ENCODE measurements at regions not wholly inside any gene's neighbourhood (a gene's known extent, or its start where the extent isn't known, plus 50 kb on each side); places are given as distances from the start of the nearest gene placed in this dataset.
"Not testable (repeated sequence)": the region's sequence is repeated elsewhere in the genome, so short reads cannot be mapped to it uniquely, and the experiment has no call there.

DNA sequence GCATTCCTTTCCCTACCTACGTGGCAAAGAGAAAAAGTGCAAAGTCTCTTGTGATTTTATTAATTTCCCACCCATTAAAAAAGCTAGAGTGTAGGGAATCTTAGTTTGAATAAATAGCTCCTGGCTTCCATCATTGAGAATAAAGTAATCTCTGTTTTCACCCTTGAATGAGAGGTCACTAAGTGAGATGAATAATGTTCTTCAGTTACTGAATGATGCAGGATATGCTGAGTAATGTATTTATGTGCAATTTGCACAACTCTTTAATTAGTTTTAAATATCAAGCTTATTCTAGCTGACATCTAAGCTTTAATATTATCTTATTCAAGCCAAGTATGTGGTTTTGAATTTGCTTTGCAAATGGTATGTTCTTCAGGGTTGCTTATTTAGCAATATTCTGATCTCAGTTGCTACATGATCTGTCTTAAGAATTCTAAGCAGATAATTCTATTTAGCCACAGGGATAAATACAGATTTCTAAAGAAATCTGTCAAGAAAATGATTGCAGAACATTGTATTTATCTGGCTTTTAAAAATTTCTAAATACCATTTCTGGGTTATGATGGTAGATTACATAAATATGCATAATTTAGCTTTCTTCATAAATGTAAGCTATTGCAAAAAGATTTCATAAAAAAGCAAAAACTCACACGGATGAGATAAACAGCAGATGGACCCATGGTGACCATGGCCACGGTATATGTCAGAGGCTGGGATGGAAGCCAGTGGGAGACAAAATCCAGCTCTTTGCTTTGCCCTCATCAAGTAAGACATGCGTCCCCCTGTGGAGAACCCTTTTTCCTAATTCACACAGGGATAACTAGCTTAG lies 141.0 kb downstream of the MACC1 start:
- no TSS peak for BruUV-seq (replicated peaks)
- TF ChIP-seq EZH2 (IDR thresholded peaks at IDR 0.05; ENCODE audit: borderline replicate concordance, low read depth, low read length, poor library complexity, severe bottlenecking) = no peak
- TF ChIP-seq, protein P1, sequence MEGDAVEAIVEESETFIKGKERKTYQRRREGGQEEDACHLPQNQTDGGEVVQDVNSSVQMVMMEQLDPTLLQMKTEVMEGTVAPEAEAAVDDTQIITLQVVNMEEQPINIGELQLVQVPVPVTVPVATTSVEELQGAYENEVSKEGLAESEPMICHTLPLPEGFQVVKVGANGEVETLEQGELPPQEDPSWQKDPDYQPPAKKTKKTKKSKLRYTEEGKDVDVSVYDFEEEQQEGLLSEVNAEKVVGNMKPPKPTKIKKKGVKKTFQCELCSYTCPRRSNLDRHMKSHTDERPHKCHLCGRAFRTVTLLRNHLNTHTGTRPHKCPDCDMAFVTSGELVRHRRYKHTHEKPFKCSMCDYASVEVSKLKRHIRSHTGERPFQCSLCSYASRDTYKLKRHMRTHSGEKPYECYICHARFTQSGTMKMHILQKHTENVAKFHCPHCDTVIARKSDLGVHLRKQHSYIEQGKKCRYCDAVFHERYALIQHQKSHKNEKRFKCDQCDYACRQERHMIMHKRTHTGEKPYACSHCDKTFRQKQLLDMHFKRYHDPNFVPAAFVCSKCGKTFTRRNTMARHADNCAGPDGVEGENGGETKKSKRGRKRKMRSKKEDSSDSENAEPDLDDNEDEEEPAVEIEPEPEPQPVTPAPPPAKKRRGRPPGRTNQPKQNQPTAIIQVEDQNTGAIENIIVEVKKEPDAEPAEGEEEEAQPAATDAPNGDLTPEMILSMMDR (conservative IDR thresholded peaks at IDR 0.05; ENCODE audit: low read depth, low read length) = no peak
- POLR2A ChIA-PET (ENCODE audit: low non-redundant PET) = no interaction called here
- intact Hi-C loops (cut with micrococcal nuclease; ENCODE audit: unreplicated experiment) = no loop called here
- no peak for DNase-seq (ENCODE audit: low spot score)
- no peaks in the 10 kb centered on the region for H3K9me3 ChIP-seq (ENCODE audit: low read depth, low read length, poor library complexity, severe bottlenecking)
- H3K36me3 ChIP-seq (ENCODE audit: insufficient read depth, low read length, poor library complexity, severe bottlenecking) = no peaks in the 10 kb centered on the region
- CTCF ChIA-PET = no interaction called here
- no peak overlapping the region for H3K4me3 ChIP-seq (ENCODE audit: low read depth, low read length, poor library complexity, severe bottlenecking)
- H3K27me3 ChIP-seq (replicated peaks; ENCODE audit: insufficient read depth, low read depth, low read length, poor library complexity) = no peaks in the 10 kb centered on the region
- no peak overlapping the region for H3K27ac ChIP-seq (ENCODE audit: low read depth, low read length, poor library complexity, severe bottlenecking)
- no peaks in the 10 kb centered on the region for H3K4me1 ChIP-seq (ENCODE audit: insufficient read depth, low read length, poor library complexity, severe bottlenecking)

DNA sequence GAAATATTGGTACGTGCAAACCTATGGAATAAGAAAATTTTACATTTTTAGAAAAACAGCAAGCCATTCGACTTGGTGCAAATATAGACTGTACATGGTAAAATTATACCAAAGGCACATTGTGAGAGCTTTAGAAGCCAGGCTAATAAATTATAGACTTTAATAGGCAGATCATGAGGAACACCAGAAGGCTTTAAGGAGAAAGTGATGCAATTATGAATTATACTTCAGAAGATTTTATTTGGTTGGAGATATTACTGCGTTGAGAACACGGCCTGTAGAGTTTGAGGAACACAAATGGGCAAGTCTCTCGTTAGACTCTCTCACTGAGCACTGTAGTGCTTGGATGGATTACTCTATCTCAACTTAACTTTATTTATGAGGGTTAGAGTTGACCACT lies 141.7 kb downstream of the MACC1 start:
- CTCF ChIA-PET = no interaction called here

GRCh38 chr7:20068004-20068403 lies 149.2 kb downstream of the MACC1 start:
- H3K4me1 ChIP-seq (ENCODE audit: insufficient read depth, low read length, poor library complexity, severe bottlenecking); H3K27me3 ChIP-seq (replicated peaks; ENCODE audit: insufficient read depth, low read depth, low read length, poor library complexity); intact Hi-C loops (cut with micrococcal nuclease; ENCODE audit: unreplicated experiment); H3K27ac ChIP-seq (ENCODE audit: low read depth, low read length, poor library complexity, severe bottlenecking); H3K9me3 ChIP-seq (ENCODE audit: low read depth, low read length, poor library complexity, severe bottlenecking); DNase-seq (ENCODE audit: low spot score); H3K36me3 ChIP-seq (ENCODE audit: insufficient read depth, low read length, poor library complexity, severe bottlenecking); CTCF ChIA-PET; POLR2A ChIA-PET (ENCODE audit: low non-redundant PET); H3K4me3 ChIP-seq (ENCODE audit: low read depth, low read length, poor library complexity, severe bottlenecking); BruUV-seq (replicated peaks): not testable (repeated sequence)

More for the DNA sequence above, 141.7 kb downstream of the MACC1 start:
- Histone ChIP-seq H3K27me3 (replicated peaks; ENCODE audit: insufficient read depth, low read depth, low read length, poor library complexity) (no peaks in the 10 kb centered on the region), H3K9me3 (ENCODE audit: low read depth, low read length, poor library complexity, severe bottlenecking) (no peaks in the 10 kb centered on the region), H3K4me1 (ENCODE audit: insufficient read depth, low read length, poor library complexity, severe bottlenecking) (no peaks in the 10 kb centered on the region), H3K36me3 (ENCODE audit: insufficient read depth, low read length, poor library complexity, severe bottlenecking) (no peaks in the 10 kb centered on the region), H3K27ac (ENCODE audit: low read depth, low read length, poor library complexity, severe bottlenecking) (no peak overlapping the region), H3K4me3 (ENCODE audit: low read depth, low read length, poor library complexity, severe bottlenecking) (no peak overlapping the region)
- TF ChIP-seq, protein P1 (conservative IDR thresholded peaks at IDR 0.05; ENCODE audit: low read depth, low read length) = no peak
- no peak for TF ChIP-seq EZH2 (IDR thresholded peaks at IDR 0.05; ENCODE audit: borderline replicate concordance, low read depth, low read length, poor library complexity, severe bottlenecking)
- no TSS peak for BruUV-seq (replicated peaks)
- POLR2A ChIA-PET (ENCODE audit: low non-redundant PET) = no interaction called here
- intact Hi-C loops (cut with micrococcal nuclease; ENCODE audit: unreplicated experiment) = no loop called here
- DNase-seq (ENCODE audit: low spot score) = no peak
